22Rv1 (cell line): ENCODE measurements at regions not wholly inside any gene's neighbourhood (a gene's known extent, or its start where the extent isn't known, plus 50 kb on each side); places are given as distances from the start of the nearest gene placed in this dataset.

ENCODE experiments used
- H3K27ac ChIP-seq: fragments of 450-650 bp; 2 replicates; pipeline ENCODE4 v1.5.1; 2017
- ZFX ChIP-seq: fragments of 450-650 bp; IDR thresholded peaks from 2 replicates; pipeline ENCODE4 v1.6.1; 2017; ENCODE audit warnings: antibody characterized with exemption, borderline replicate concordance
- TF ChIP-seq, protein P1 (sequence below): fragments of 450-650 bp; IDR thresholded peaks from 2 replicates; pipeline ENCODE4 v1.5.1; 2017; ENCODE audit warnings: mild to moderate bottlenecking

DNA sequence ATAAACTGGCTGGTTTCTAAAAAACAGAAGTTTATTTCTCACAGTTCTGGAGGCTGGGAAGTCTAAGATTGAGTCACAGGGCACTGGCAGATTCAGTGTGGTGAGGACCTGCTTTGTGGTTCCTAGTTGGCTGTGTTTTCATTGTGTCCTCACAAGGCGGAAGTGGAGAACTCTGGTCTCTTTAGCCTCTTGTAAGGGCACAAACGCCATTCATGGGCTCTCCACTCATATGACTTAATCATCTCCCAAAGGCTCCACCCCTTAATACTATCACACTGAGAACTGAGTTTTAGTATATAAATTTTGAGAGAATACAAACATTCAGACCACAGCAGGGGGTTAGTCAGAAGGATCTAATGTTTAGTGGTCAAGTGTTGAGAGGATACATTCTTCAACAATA, 208.2 kb downstream of the SEC61B start:
- H3K27ac ChIP-seq = no peak overlapping the region
- no peak for TF ChIP-seq ZFX

DNA sequence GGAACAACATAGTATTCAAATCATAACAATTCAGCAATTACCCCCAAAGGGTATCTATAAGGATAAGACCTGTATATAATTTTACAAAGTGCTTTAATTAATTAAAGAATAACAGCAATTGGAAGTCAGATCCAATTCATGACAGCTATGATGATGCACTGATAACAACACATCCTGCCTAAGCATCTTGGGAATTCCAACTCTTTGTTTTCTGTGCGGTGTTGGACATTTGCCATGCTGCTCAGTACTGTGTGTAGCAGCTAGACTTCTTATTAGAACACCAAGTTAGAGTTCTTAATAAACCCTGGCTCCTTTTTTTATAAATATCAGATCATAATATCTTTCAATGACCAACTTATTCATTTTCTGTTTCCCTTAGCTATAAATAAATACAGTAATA, 209.0 kb downstream of the SEC61B start:
- TF ChIP-seq, protein P1, sequence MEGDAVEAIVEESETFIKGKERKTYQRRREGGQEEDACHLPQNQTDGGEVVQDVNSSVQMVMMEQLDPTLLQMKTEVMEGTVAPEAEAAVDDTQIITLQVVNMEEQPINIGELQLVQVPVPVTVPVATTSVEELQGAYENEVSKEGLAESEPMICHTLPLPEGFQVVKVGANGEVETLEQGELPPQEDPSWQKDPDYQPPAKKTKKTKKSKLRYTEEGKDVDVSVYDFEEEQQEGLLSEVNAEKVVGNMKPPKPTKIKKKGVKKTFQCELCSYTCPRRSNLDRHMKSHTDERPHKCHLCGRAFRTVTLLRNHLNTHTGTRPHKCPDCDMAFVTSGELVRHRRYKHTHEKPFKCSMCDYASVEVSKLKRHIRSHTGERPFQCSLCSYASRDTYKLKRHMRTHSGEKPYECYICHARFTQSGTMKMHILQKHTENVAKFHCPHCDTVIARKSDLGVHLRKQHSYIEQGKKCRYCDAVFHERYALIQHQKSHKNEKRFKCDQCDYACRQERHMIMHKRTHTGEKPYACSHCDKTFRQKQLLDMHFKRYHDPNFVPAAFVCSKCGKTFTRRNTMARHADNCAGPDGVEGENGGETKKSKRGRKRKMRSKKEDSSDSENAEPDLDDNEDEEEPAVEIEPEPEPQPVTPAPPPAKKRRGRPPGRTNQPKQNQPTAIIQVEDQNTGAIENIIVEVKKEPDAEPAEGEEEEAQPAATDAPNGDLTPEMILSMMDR = no peak
- TF ChIP-seq ZFX = no peak

DNA sequence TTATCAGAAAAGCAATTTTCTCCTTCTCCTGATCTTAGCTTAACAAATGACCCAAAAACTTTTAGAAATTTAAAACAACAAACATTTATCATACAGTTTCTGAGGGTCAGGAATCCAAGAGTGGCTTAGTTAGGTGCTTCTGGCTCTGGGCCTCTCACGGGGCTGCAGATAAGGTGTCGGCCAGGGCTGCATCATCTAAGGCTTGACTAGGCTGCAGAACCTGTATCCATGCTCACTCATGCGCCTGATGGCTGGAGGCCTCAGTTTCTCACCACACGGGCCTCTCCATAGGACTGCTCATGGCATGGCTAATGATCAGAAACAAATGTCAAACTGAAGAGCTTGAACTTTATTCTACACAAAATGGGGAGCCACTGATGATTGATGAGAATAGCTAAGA, 210.0 kb downstream of the SEC61B start:
- no peak overlapping the region for H3K27ac ChIP-seq
- TF ChIP-seq, protein P1 = no peak
- no peak for TF ChIP-seq ZFX

More for the DNA sequence above, 209.0 kb downstream of the SEC61B start:
- no peak overlapping the region for H3K27ac ChIP-seq

DNA sequence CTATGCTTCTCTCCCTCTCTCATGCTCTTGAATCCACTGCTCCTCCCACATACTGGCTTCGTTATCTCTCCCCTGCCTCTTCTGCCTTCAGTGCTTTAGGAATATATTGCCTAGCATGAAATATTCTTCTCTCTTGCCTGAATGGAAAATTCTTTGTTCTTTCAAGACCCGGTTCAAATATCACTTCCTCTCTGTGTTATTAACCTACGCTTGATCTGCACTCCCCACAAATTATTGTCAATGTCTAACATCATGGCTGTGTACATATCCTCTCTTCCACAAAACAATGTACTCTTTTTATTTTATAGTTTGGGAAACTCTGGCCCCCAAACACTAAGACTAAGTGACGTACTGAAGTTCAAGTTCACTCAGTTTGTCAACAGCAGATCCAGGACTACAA, 211.0 kb downstream of the SEC61B start:
- H3K27ac ChIP-seq = no peak overlapping the region
- TF ChIP-seq, protein P1 = no peak
- no peak for TF ChIP-seq ZFX

DNA sequence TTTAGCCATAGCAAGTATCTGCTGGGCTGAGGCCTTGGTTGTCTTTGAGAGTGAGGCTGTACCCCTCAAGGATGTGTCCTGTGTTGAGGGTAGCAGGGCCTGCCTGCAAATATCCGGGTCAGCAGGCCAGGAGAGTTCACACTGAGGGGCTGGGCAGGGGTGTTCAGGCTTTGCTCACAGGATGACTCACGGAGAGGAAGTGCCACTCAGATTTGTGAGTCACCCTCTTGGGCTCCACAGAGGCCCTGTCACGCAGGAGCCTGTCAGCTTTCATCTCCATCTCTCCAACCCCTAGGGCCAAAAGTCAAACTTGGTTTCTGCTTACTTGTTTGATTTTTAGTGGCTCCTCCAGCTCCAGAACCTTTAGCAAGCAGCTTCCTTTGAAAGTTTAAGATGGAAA, 211.5 kb downstream of the SEC61B start:
- H3K27ac ChIP-seq = no peak overlapping the region
- TF ChIP-seq, protein P1 = no peak
- TF ChIP-seq ZFX = no peak

DNA sequence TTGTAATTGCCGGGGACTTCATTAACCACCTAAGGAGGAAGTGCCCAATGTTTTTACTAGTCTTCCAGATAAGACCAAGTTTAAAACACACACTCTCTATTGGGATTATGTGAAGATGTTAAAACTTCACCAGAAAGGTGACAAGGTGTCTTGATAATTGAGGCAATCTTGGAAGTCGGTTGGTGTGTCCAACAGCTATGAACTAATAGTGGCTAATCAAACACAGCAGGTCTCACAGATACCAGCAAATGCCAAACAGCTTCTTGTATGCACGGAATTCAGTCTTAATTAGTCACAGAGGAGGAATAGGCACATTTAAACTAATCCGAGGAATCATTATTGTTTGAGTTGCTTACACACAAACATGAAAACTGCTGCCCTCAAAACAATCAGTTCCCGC, 214.5 kb downstream of the SEC61B start:
- no peak for TF ChIP-seq ZFX
- TF ChIP-seq, protein P1 = no peak
- no peak overlapping the region for H3K27ac ChIP-seq

DNA sequence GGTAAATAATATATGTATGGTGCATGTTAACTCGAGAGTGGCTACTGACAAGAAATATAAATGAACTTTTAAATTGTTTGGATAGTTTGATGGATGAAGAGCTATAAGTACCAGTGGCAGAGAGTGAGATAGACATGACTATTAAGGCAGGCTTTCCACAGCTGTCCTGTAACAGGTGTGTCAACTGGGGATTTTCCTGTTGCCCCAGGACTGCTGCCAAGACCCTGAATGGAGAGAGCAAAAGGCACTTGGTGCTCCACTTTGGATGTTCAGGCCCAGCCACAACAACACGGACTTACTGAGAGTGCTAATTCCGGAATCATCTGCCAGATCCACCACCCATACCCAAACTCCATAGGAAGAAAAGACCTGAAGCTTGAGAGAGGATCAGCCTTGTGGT, 215.1 kb downstream of the SEC61B start:
- H3K27ac ChIP-seq = no peak overlapping the region
- no peak for TF ChIP-seq ZFX
- TF ChIP-seq, protein P1 = no peak

DNA sequence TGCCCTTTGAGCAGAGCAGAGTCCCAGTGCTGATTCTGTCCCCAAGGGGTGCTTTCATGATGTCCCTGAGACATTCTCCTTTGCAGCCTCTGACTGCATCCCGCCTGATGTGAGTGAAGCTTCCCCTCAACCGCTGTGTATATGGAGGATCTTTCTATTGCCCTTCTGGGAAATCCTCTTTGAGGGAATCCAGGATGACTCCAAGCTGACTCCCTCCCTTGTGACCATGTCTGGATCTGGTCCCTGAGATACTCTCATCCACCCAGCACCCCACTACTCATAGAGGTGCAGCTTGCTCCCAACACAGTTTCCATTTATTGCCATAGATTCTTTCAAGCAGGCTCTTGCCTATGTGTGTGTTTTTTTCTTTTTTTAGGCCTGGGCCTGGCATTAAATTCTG, 216.5 kb downstream of the SEC61B start:
- TF ChIP-seq ZFX = no peak
- TF ChIP-seq, protein P1 = no peak
- no peak overlapping the region for H3K27ac ChIP-seq
